H1 (cell line): ENCODE measurements at regions not wholly inside any gene's neighbourhood (a gene's known extent, or its start where the extent isn't known, plus 50 kb on each side); places are given as distances from the start of the nearest gene placed in this dataset.

Experiments used
- CTCF ChIA-PET: fragments of 300-600 bp; sonication (Branson Sonifier 250); formaldehyde crosslinking; loops from one replicate; lab custom pipeline; 2021; ENCODE audit not compliant: partially characterized antibody; lab: Charles Lee
- POLR2A ChIA-PET: fragments of 300-600 bp; sonication (Branson Sonifier 250); formaldehyde crosslinking; loops from one replicate; lab custom pipeline; 2021; ENCODE audit warnings: inconsistent platforms; ENCODE audit not compliant: partially characterized antibody; lab: Charles Lee
- DNase-seq, 2 experiments: peaks; one replicate each; pipeline versions ENCODE4 v3.0.0 to v3.0.0-alpha.2; 2010 to 2022; ENCODE audit warnings: low spot score in 2 of 2, low read depth in 1 of 2, mixed read lengths in 1 of 2
- FAIRE-seq: peaks from 2 replicates; lab custom pipeline; 2011; peaks lifted over from hg19 to GRCh38; lab: Jason Lieb, UNC
- H2AFZ ChIP-seq: 2 replicates; pipeline ENCODE4 v1.8.1; 2012; ENCODE audit warnings: low read length, inconsistent platforms
- H2AK5ac ChIP-seq: 2 replicates; pipeline ENCODE4 v1.6.1; 2013; ENCODE audit warnings: low read depth, low read length
- H2BK120ac ChIP-seq: replicated peaks from 2 replicates; pipeline ENCODE3; 2013; ENCODE audit warnings: low read depth, low read length, inconsistent platforms
- H2BK12ac ChIP-seq: 2 replicates; pipeline ENCODE4 v1.6.1; 2013; ENCODE audit warnings: low read depth, low read length
- H2BK15ac ChIP-seq: 2 replicates; pipeline ENCODE4 v1.6.1; 2013; ENCODE audit warnings: low read length
- H2BK20ac ChIP-seq: 2 replicates; pipeline ENCODE4 v1.6.1; 2013; ENCODE audit warnings: low read length
- H2BK5ac ChIP-seq: 2 replicates; pipeline ENCODE4 v1.6.1; 2013; ENCODE audit warnings: low read depth, low read length
- H3K14ac ChIP-seq: 2 replicates; pipeline ENCODE4 v1.6.1; 2013; ENCODE audit warnings: inconsistent platforms; ENCODE audit not compliant: insufficient read length
- H3K18ac ChIP-seq: 2 replicates; pipeline ENCODE4 v1.6.1; 2013; ENCODE audit warnings: low read length; ENCODE audit errors: extremely low read depth
- H3K23ac ChIP-seq: 2 replicates; pipeline ENCODE4 v1.6.1; 2013; ENCODE audit warnings: inconsistent platforms; ENCODE audit not compliant: insufficient read length
- H3K23me2 ChIP-seq: 2 replicates; pipeline ENCODE4 v1.6.1; 2013; ENCODE audit warnings: low read depth, low read length
- H3K27ac ChIP-seq: 2 replicates; pipeline ENCODE4 v1.6.1; 2011; ENCODE audit warnings: low read depth, low read length, inconsistent platforms
- H3K27me3 ChIP-seq, 4 experiments: replicated peaks in 1 of 4; 1 replicate in 1 of 4; 2 replicates in 3 of 4; pipeline versions ENCODE4 v1.6.1 to v1.8.1; 2011 to 2013; ENCODE audit warnings: low read length in 3 of 4, mild to moderate bottlenecking in 3 of 4, inconsistent platforms in 2 of 4, mixed read lengths in 2 of 4, moderate library complexity in 1 of 4; ENCODE audit not compliant: control insufficient read depth in 3 of 4, insufficient read depth in 3 of 4; ENCODE audit errors: extremely low read depth in 1 of 4
- H3K36me3 ChIP-seq, 4 experiments: 2 replicates each; pipeline versions ENCODE4 v1.6.1 to v1.8.1; 2011 to 2013; ENCODE audit warnings: mild to moderate bottlenecking in 4 of 4, low read length in 3 of 4, moderate library complexity in 2 of 4, control low read depth in 1 of 4, inconsistent platforms in 1 of 4; ENCODE audit not compliant: insufficient read depth in 4 of 4, control insufficient read depth in 2 of 4
- H3K4ac ChIP-seq: replicated peaks from 2 replicates; pipeline ENCODE3; 2013; ENCODE audit warnings: low read length, low read depth, mixed read lengths, inconsistent platforms; ENCODE audit not compliant: insufficient read length
- H3K4me1 ChIP-seq, 4 experiments: replicated peaks in 1 of 4; 1 replicate in 1 of 4; 2 replicates in 3 of 4; pipeline versions ENCODE4 v1.6.1 to v1.8.1; 2011 to 2013; ENCODE audit warnings: low read length in 3 of 4, inconsistent platforms in 2 of 4, mixed read lengths in 1 of 4; ENCODE audit not compliant: insufficient read depth in 4 of 4, control insufficient read depth in 3 of 4
- H3K4me2 ChIP-seq, 2 experiments: 2 replicates each; pipeline versions ENCODE4 v1.6.1 to v1.8.1; 2011 to 2013; ENCODE audit warnings: low read depth in 2 of 2, low read length in 2 of 2, control low read depth in 1 of 2, inconsistent platforms in 1 of 2, mild to moderate bottlenecking in 1 of 2; ENCODE audit not compliant: insufficient read depth in 1 of 2
- H3K4me3 ChIP-seq, 4 experiments: fragments of 200-600, 300-600 bp in 1 of 4; sonication (generic), shearing (Covaris generic), sonication (Bioruptor Twin) in 1 of 4; 2 replicates each; pipeline versions ENCODE4 v1.5.1 to v1.8.1; 2011 to 2016; ENCODE audit warnings: low read length in 4 of 4, low read depth in 3 of 4, control low read depth in 2 of 4, inconsistent platforms in 2 of 4, mild to moderate bottlenecking in 2 of 4, mixed read lengths in 1 of 4, moderate library complexity in 1 of 4; ENCODE audit not compliant: insufficient read depth in 2 of 4; ENCODE audit errors: extremely low read depth in 1 of 4
- H3K56ac ChIP-seq: replicated peaks from 2 replicates; pipeline ENCODE3; 2013; ENCODE audit warnings: low read depth, mild to moderate bottlenecking, mixed read lengths, low read length, inconsistent platforms; ENCODE audit not compliant: insufficient read length
- H3K79me1 ChIP-seq: 2 replicates; pipeline ENCODE4 v1.6.1; 2013; ENCODE audit warnings: low read depth, low read length, control low read depth
- H3K79me2 ChIP-seq, 2 experiments: 2 replicates each; pipeline versions ENCODE4 v1.6.1 to v1.8.1; 2012 to 2013; ENCODE audit warnings: low read length in 2 of 2, mild to moderate bottlenecking in 2 of 2, inconsistent platforms in 1 of 2; ENCODE audit not compliant: insufficient read depth in 2 of 2, control insufficient read depth in 1 of 2
- H3K9ac ChIP-seq, 4 experiments: replicated peaks in 1 of 4; 1 replicate in 1 of 4; 2 replicates in 3 of 4; pipeline versions ENCODE4 v1.6.1 to v1.8.1; 2011 to 2013; ENCODE audit warnings: low read depth in 3 of 4, low read length in 3 of 4, control low read depth in 2 of 4, mild to moderate bottlenecking in 2 of 4, moderate library complexity in 2 of 4, inconsistent platforms in 1 of 4; ENCODE audit errors: extremely low read depth in 1 of 4
- H3K9me3 ChIP-seq, 2 experiments: 2 replicates each; pipeline versions ENCODE4 v1.6.1 to v1.8.1; 2012 to 2013; ENCODE audit warnings: mild to moderate bottlenecking in 2 of 2, moderate library complexity in 2 of 2, control low read depth in 1 of 2, inconsistent platforms in 1 of 2, low read depth in 1 of 2, low read length in 1 of 2, mixed read lengths in 1 of 2; ENCODE audit not compliant: insufficient read depth in 2 of 2
- H4K20me1 ChIP-seq, 2 experiments: replicated peaks in 1 of 2; 2 replicates each; pipeline versions ENCODE3 to v1.8.1; 2011 to 2013; ENCODE audit warnings: inconsistent platforms in 2 of 2, low read length in 2 of 2, mild to moderate bottlenecking in 1 of 2; ENCODE audit not compliant: insufficient read depth in 2 of 2, control insufficient read depth in 1 of 2
- H4K5ac ChIP-seq: 2 replicates; pipeline ENCODE4 v1.6.1; 2013; ENCODE audit warnings: low read length, low read depth, mixed read lengths, inconsistent platforms; ENCODE audit not compliant: insufficient read length
- H4K8ac ChIP-seq: 2 replicates; pipeline ENCODE4 v1.8.0; 2013; ENCODE audit warnings: mild to moderate bottlenecking, moderate library complexity, low read length, inconsistent platforms; ENCODE audit not compliant: insufficient read depth; ENCODE audit errors: extremely low read depth
- H4K91ac ChIP-seq: replicated peaks from 2 replicates; pipeline ENCODE3; 2013; ENCODE audit warnings: low read length, mixed read lengths, inconsistent platforms; ENCODE audit not compliant: insufficient read length
- BACH1 ChIP-seq: IDR thresholded peaks from 2 replicates; pipeline ENCODE4 v1.6.1; 2012; ENCODE audit warnings: low read length, improper control_type of control experiment
- CTBP2 ChIP-seq: IDR thresholded peaks from 2 replicates; pipeline ENCODE4 v1.7.0; 2011; ENCODE audit warnings: borderline replicate concordance, mild to moderate bottlenecking, moderate library complexity, mixed read lengths, low read length; ENCODE audit not compliant: insufficient read depth, insufficient read length
- GTF2F1 ChIP-seq: IDR thresholded peaks from 2 replicates; pipeline ENCODE4 v1.6.1; 2012; ENCODE audit warnings: low read depth, low read length, improper control_type of control experiment, borderline replicate concordance
- JUND ChIP-seq: IDR thresholded peaks from 2 replicates; pipeline ENCODE4 v1.6.1; 2011; ENCODE audit warnings: mild to moderate bottlenecking, improper control_type of control experiment, low read length
- POLR2AphosphoS5 ChIP-seq: IDR thresholded peaks from 2 replicates; pipeline ENCODE4 v1.6.1; 2011; ENCODE audit warnings: low read depth, low read length
- RNF2 ChIP-seq: fragments of 200-900, 300-1000 bp; sonication (generic); IDR thresholded peaks from 2 replicates; pipeline ENCODE4 v1.7.1; 2016; ENCODE audit warnings: borderline replicate concordance, low read depth, mild to moderate bottlenecking, antibody characterized with exemption, low read length; ENCODE audit not compliant: poor library complexity, severe bottlenecking; ENCODE audit errors: missing control alignments
- SIX5 ChIP-seq: IDR thresholded peaks from 2 replicates; pipeline ENCODE4 v1.6.1; 2011; ENCODE audit warnings: mild to moderate bottlenecking, low read depth, low read length
- ZNF274 ChIP-seq: IDR thresholded peaks from 2 replicates; pipeline ENCODE4 v1.7.0; 2012; ENCODE audit warnings: low read length, borderline replicate concordance; ENCODE audit errors: extremely low read depth
- WGBS, 2 experiments: shearing (Covaris generic) in 1 of 2; methylation state at CpG; one replicate each; pipeline versions ENCODE4 v1.1.6 to v1.1.7; 2013 to 2015; ENCODE audit warnings: low lambda C conversion rate in 2 of 2, mixed read lengths in 2 of 2, inconsistent platforms in 1 of 2, low coverage in 1 of 2, missing lambda C conversion rate in 1 of 2; ENCODE audit not compliant: insufficient replicate concordance in 2 of 2, insufficient coverage in 1 of 2, insufficient read length in 1 of 2; ENCODE audit errors: extremely low coverage in 1 of 2, missing lambda C conversion rate in 1 of 2; 5-methylcytosine and 5-hydroxymethylcytosine counted together
- TF ChIP-seq, protein P1 (sequence below), 3 experiments: IDR thresholded peaks; 1 replicate in 2 of 3; 2 replicates in 1 of 3; pipeline versions ENCODE4 v1.5.1 to v1.6.1; 2011; ENCODE audit warnings: low read length in 3 of 3, mild to moderate bottlenecking in 3 of 3, inconsistent platforms in 2 of 3, low read depth in 1 of 3, moderate library complexity in 1 of 3; ENCODE audit not compliant: insufficient read depth in 1 of 3; ENCODE audit errors: control extremely low read depth in 1 of 3

DNA sequence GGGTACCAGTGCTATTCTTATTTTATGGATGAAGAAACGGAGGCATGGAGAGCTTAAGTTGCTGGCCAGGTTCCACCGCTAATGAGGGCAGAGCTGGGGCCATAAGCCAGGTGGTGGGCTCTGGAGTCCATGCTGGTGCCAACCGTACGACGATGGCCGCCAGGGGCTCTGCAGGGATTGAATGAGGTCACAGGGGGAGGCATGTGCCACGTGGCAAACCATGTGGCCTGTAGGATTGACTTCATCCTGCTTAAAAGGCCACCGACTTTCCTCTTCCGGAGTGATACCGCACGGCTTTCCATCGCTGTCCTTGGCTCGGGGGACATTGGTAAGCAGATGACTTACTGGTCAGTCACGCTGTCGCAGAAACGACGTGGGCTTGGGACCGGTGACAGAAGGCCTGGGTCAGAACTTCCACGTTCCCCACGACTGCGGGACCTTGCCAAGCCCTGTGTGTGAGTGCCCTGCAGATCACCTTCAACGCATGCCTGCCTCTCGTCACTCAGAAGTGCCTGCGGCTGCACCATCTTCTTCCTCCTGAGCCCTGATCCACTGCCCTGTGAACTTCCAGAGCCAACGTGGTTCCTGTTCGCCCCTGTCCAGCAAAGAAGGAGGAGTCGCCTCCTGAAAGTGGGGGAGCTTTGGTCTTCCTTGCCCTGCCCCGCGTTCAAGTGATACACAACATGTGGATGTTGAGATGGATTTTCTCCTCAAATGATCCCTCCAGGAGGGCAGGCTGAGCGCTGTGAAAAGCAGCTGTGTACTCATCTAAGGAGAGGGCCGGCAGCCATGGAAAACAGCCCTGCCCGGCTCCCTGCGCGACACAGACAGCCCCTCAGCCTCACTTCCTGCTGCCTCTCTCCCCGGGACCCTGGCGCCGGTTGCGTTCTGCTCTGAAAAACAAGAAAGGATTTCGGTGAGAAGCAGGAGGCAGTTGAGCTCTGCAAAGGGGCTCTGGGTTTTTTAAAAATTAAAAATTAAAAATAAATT is 176.7 kb downstream of the C16orf95 start:
- Histone ChIP-seq H3K4me3 (no peak overlapping the region), H2BK120ac (no peak overlapping the region), H3K4ac (no peak overlapping the region), H3K27me3 (no peaks in the 10 kb centered on the region), H3K56ac (no peak overlapping the region), H2BK15ac (no peak overlapping the region), H3K23me2 (no peaks in the 10 kb centered on the region), H4K8ac (peak overlapping the region; percentile 69; the same call in 1 of the 2 replicates), H4K20me1 (no peaks in the 10 kb centered on the region), H2BK12ac (no peak overlapping the region), H3K79me1 (no peaks in the 10 kb centered on the region), H3K4me2 (no peak overlapping the region), H4K91ac (no peak overlapping the region), H3K4me1 (peaks cover 0 to 9% (median under 1%) of the 10 kb centered on the region in 4 experiments; a peak in 3 of 7 replicates), H2AK5ac (no peak overlapping the region), H3K36me3 (no peaks in the 10 kb centered on the region), H3K23ac (no peak overlapping the region), H3K9me3 (no peaks in the 10 kb centered on the region), H3K27ac (no peak overlapping the region), H3K9ac (no peak overlapping the region; a peak in 1 of 7 replicates), H3K18ac (no peak overlapping the region), H3K79me2 (no peaks in the 10 kb centered on the region), H2BK5ac (no peak overlapping the region), H2AFZ (no peak overlapping the region; the same call in none of the 2 replicates), H4K5ac (no peak overlapping the region), H3K14ac (no peak overlapping the region), H2BK20ac (no peak overlapping the region)
- ChIA-PET CTCF (interaction anchor here (1.2 to 1.6 kb wide), 2 partner anchors 65 to 577 kb away, joined by 3 read pairs; no protein-coding TSS in a partner anchor), POLR2A (no interaction called here)
- no peak for FAIRE-seq
- WGBS, 2 experiments, result 89% methylated on average over 39 of the region's 39 CpGs; no CpG with 5 or more reads in 1 of the 2 experiments
- DNase-seq, result no peak
- TF ChIP-seq GTF2F1 (no peak), BACH1 (no peak), SIX5 (no peak), RNF2 (no peak), CTBP2 (no peak), JUND (no peak), POLR2AphosphoS5 (no peak), ZNF274 (no peak)
- TF ChIP-seq, protein P1, sequence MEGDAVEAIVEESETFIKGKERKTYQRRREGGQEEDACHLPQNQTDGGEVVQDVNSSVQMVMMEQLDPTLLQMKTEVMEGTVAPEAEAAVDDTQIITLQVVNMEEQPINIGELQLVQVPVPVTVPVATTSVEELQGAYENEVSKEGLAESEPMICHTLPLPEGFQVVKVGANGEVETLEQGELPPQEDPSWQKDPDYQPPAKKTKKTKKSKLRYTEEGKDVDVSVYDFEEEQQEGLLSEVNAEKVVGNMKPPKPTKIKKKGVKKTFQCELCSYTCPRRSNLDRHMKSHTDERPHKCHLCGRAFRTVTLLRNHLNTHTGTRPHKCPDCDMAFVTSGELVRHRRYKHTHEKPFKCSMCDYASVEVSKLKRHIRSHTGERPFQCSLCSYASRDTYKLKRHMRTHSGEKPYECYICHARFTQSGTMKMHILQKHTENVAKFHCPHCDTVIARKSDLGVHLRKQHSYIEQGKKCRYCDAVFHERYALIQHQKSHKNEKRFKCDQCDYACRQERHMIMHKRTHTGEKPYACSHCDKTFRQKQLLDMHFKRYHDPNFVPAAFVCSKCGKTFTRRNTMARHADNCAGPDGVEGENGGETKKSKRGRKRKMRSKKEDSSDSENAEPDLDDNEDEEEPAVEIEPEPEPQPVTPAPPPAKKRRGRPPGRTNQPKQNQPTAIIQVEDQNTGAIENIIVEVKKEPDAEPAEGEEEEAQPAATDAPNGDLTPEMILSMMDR (IDR thresholded peaks at IDR 0.05; ENCODE audit: control extremely low read depth in 1 of 3, insufficient read depth in 1 of 3, low read depth in 1 of 3, low read length in 3 of 3), result no peak
